ENCODE measurements at regions not wholly inside any gene's neighbourhood (a gene's known extent, or its start where the extent isn't known, plus 50 kb on each side); places are given as distances from the start of the nearest gene placed in this dataset.

DNA sequence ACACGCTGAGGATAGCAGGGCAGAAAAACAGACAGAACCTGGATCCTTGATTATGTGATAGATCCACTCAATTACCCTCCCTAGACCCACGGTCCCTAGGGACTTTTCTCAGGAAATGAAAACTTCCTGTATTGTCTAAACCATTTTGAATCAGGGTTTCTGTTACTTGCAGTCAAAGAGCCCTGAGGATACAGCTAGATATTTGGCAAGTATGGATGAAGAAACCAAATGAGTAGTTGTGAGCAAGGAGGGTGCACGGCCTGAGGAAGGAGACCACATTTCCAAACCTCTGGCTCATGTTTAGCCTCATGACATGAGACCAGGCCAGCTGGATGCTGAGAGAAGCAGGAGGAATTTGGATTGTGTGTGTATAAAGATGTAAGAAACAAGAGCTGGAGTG, 91.6 kb downstream of the MRPL14 start:
- Histone ChIP-seq H3K4me1 (ENCODE audit: control insufficient read depth in 1 of 2, insufficient read depth in 2 of 2, low read depth in 1 of 2, low read length in 1 of 2) (peaks cover 16 to 31% of the 10 kb centered on the region in 2 experiments; a peak in 3 of 4 replicates), H3K79me2 (ENCODE audit: insufficient read depth) (no peaks in the 10 kb centered on the region), H3F3A (replicated peaks; ENCODE audit: insufficient read depth) (no peaks in the 10 kb centered on the region), H3K36me3 (replicated peaks in 1 of 2; ENCODE audit: control insufficient read depth in 1 of 2, insufficient read depth in 2 of 2, low read length in 1 of 2) (no peaks in the 10 kb centered on the region), H2AFZ (ENCODE audit: low read depth) (no peak overlapping the region), H3K27ac (ENCODE audit: low read depth in 2 of 2, low read length in 1 of 2) (no peak overlapping the region), H3K9ac (no peak overlapping the region), H3K9me2 (no peaks in the 10 kb centered on the region), H3K27me3 (ENCODE audit: insufficient read depth) (no peaks in the 10 kb centered on the region), H3K4me2 (no peak overlapping the region), H3K4me3 (ENCODE audit: low read depth in 2 of 2, low read length in 1 of 2) (no peak overlapping the region), H4K20me1 (ENCODE audit: insufficient read depth) (no peaks in the 10 kb centered on the region), H3K9me3 (no peaks in the 10 kb centered on the region)
- ChIA-PET CTCF (interaction anchor here (1.4 kb wide), 1 partner anchor 43 kb away, joined by 4 read pairs; no protein-coding TSS in a partner anchor), POLR2A (no interaction called here)
- DNase-seq = no peak
- TF ChIP-seq, protein P1, sequence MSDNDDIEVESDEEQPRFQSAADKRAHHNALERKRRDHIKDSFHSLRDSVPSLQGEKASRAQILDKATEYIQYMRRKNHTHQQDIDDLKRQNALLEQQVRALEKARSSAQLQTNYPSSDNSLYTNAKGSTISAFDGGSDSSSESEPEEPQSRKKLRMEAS (IDR thresholded peaks at IDR 0.05; ENCODE audit: low read depth) = no peak
- no peak for TF ChIP-seq EP300 (IDR thresholded peaks at IDR 0.05; ENCODE audit: borderline replicate concordance in 1 of 2, low read depth in 1 of 2, low read length in 1 of 2)
- TF ChIP-seq MXI1 (IDR thresholded peaks at IDR 0.05; ENCODE audit: low read depth, low read length) = no peak
- no peak for TF ChIP-seq TAF1 (IDR thresholded peaks at IDR 0.05; ENCODE audit: borderline replicate concordance, low read depth, low read length)
- no peak for TF ChIP-seq YY1 (IDR thresholded peaks at IDR 0.05; ENCODE audit: low read depth)
- no peak for TF ChIP-seq RCOR1 (IDR thresholded peaks at IDR 0.05; ENCODE audit: low read length)
- TF ChIP-seq, protein P2, sequence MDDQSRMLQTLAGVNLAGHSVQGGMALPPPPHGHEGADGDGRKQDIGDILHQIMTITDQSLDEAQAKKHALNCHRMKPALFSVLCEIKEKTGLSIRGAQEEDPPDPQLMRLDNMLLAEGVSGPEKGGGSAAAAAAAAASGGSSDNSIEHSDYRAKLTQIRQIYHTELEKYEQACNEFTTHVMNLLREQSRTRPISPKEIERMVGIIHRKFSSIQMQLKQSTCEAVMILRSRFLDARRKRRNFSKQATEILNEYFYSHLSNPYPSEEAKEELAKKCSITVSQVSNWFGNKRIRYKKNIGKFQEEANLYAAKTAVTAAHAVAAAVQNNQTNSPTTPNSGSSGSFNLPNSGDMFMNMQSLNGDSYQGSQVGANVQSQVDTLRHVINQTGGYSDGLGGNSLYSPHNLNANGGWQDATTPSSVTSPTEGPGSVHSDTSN (IDR thresholded peaks at IDR 0.05) = no peak
- no peak for TF ChIP-seq RFX5 (IDR thresholded peaks at IDR 0.05; ENCODE audit: low read length)
- no peak for TF ChIP-seq SMC3 (IDR thresholded peaks at IDR 0.05; ENCODE audit: low read depth, low read length)
- no peak for TF ChIP-seq NFIC (IDR thresholded peaks at IDR 0.05; ENCODE audit: borderline replicate concordance)
- TF ChIP-seq TEAD4 (IDR thresholded peaks at IDR 0.05; ENCODE audit: borderline replicate concordance, insufficient read depth) = no peak
- TF ChIP-seq, protein P3, sequence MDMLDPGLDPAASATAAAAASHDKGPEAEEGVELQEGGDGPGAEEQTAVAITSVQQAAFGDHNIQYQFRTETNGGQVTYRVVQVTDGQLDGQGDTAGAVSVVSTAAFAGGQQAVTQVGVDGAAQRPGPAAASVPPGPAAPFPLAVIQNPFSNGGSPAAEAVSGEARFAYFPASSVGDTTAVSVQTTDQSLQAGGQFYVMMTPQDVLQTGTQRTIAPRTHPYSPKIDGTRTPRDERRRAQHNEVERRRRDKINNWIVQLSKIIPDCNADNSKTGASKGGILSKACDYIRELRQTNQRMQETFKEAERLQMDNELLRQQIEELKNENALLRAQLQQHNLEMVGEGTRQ (IDR thresholded peaks at IDR 0.05; ENCODE audit: borderline replicate concordance, low read depth, low read length) = no peak
- TF ChIP-seq, protein P4, sequence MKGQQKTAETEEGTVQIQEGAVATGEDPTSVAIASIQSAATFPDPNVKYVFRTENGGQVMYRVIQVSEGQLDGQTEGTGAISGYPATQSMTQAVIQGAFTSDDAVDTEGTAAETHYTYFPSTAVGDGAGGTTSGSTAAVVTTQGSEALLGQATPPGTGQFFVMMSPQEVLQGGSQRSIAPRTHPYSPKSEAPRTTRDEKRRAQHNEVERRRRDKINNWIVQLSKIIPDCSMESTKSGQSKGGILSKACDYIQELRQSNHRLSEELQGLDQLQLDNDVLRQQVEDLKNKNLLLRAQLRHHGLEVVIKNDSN (IDR thresholded peaks at IDR 0.05; ENCODE audit: borderline replicate concordance, low read depth) = no peak
- no peak for TF ChIP-seq SIN3A (IDR thresholded peaks at IDR 0.05; ENCODE audit: borderline replicate concordance, low read depth, low read length)
- no peak for TF ChIP-seq NRF1 (IDR thresholded peaks at IDR 0.05; ENCODE audit: low read depth, low read length)
- TF ChIP-seq GATA2 (CRISPR knock-in tag; IDR thresholded peaks at IDR 0.05) = no peak
- TF ChIP-seq GABPA (IDR thresholded peaks at IDR 0.05; ENCODE audit: low read depth) = no peak
- WGBS (ENCODE audit: low lambda C conversion rate) = 77% methylated on average over 3 of the region's 3 CpGs

All from SK-N-SH (cell line).